PC-9 (cell line): ENCODE measurements at regions not wholly inside any gene's neighbourhood (a gene's known extent, or its start where the extent isn't known, plus 50 kb on each side); places are given as distances from the start of the nearest gene placed in this dataset.

Experiments used
- CTCF ChIP-seq: fragments of 200-600 bp; sonication (generic); conservative IDR thresholded peaks from 2 replicates; pipeline ENCODE4 v1.6.1; 2017; ENCODE audit warnings: mixed run types, antibody characterized with exemption, mild to moderate bottlenecking, moderate library complexity
- EZH2 ChIP-seq: fragments of 200-600 bp; sonication (generic); IDR thresholded peaks from 2 replicates; pipeline ENCODE4 v1.8.0; 2017; ENCODE audit warnings: antibody characterized with exemption, low read depth

DNA sequence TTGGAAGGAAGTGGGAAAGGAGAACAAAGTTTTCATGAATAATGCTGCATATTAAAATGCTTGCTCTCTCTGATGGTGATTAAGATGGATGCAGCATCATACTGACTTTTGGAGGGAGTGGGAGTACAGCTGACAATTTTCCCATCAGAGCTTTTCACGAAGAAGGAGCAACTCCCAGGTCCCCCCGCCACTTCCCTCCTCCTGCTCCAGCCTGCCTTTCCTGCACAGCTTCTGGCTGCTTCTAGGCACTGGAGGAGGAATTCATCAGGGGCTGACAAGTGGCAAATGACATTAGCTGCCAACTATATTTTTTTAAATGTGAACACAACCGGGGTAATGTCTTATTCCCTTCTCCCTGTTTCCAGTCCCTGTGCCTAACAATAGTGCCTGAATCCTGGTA lies 477.9 kb downstream of the SHISA9 start:
- TF ChIP-seq CTCF (no peak), EZH2 (no peak)
